Ascending aorta (tissue), 2 donors: ENCODE measurements at regions not wholly inside any gene's neighbourhood (a gene's known extent, or its start where the extent isn't known, plus 50 kb on each side); places are given as distances from the start of the nearest gene placed in this dataset.

ENCODE experiments used
- DNase-seq, 2 donors: peaks; one replicate each; pipeline ENCODE4 v3.0.0-alpha.2; 2019; ENCODE audit warnings: low spot score in 2 of 2
- H3K27ac ChIP-seq, 2 donors: fragments of 200-600 bp; sonication (generic); one replicate each; pipeline ENCODE4 v1.5.1; 2016 to 2017; ENCODE audit warnings: mild to moderate bottlenecking in 1 of 2
- H3K27me3 ChIP-seq: fragments of 200-600 bp; sonication (generic); one replicate; pipeline ENCODE4 v1.5.1; 2017
- H3K36me3 ChIP-seq, 2 donors: fragments of 200-600 bp; sonication (generic); one replicate each; pipeline ENCODE4 v1.5.1; 2016
- H3K4me1 ChIP-seq, 2 donors: fragments of 200-600 bp; sonication (generic); one replicate each; pipeline ENCODE4 v1.5.1; 2016 to 2017; ENCODE audit warnings: mild to moderate bottlenecking in 1 of 2
- H3K4me3 ChIP-seq, 2 donors: fragments of 200-600 bp; sonication (generic); one replicate each; pipeline ENCODE4 v1.5.1; 2016 to 2017; ENCODE audit warnings: mild to moderate bottlenecking in 1 of 2
- H3K9me3 ChIP-seq, 2 donors: fragments of 200-600 bp; sonication (generic); one replicate each; pipeline ENCODE4 v1.5.1; 2016
- CTCF ChIP-seq, 3 experiments: fragments of 200-600 bp in 2 of 3; fragments of 450-650 bp in 1 of 3; sonication (generic) in 2 of 3; IDR thresholded peaks; one replicate each; pipeline ENCODE4 v1.5.1; 2016 to 2019; ENCODE audit warnings: antibody characterized with exemption in 3 of 3, mild to moderate bottlenecking in 1 of 3, moderate library complexity in 1 of 3
- intact Hi-C: fragments of 100-400 bp; cut with DNase I; formaldehyde crosslinking; loops from one replicate; pipeline ENCODE4 v1.15.1; 2023

DNA sequence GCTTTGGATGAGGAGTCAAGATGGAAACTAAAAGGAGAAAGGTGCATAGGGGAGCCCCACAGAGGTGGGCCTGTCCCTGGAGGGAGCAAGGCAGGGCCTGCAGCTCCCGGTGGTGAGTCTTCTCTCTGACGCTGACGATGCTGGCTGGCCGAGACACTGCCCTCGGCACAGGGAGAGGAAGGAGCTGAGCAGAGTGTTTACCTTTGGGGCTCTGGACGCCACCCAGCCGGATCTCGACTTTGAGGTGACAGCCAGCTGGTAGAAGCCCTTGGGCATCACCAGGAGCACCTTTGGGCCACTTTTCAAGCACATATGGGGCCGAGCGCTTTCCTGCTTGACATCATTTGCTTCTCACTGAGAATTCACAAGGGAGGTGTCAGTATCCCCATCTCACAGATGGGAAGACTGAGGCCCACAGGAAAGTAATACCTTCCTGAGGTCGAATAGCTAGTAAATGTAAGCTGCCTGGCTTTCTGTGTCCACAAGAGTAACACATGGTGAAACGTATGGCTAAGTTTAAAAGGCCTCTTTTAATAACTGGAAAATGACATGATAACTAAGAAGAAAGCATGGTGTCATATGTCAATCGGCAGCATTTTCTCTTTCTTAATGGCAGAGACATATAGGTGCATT lies 294.3 kb upstream of the TNRC6C start:
- H3K9me3 ChIP-seq: peaks cover 3 to 5% of the 10 kb centered on the region in 2 donors
- H3K36me3 ChIP-seq: no peaks in the 10 kb centered on the region
- no peak overlapping the region for H3K27ac ChIP-seq
- H3K4me1 ChIP-seq: no peaks in the 10 kb centered on the region
- no peak overlapping the region for H3K4me3 ChIP-seq
- no peak for DNase-seq
- H3K27me3 ChIP-seq: no peaks in the 10 kb centered on the region
- intact Hi-C loops: no loop called here
- no peak for TF ChIP-seq CTCF (IDR thresholded peaks at IDR 0.05)

- TF ChIP-seq CTCF (IDR thresholded peaks at IDR 0.05): no peak
- Histone ChIP-seq H3K27me3 (no peaks in the 10 kb centered on the region), H3K36me3 (no peaks in the 10 kb centered on the region), H3K4me3 (no peak overlapping the region), H3K9me3 (peaks cover 3 to 5% of the 10 kb centered on the region in 2 donors), H3K4me1 (no peaks in the 10 kb centered on the region), H3K27ac (no peak overlapping the region)
- no peak for DNase-seq
- intact Hi-C loops: no loop called here
Measured at GRCh38 chr17:77665833-77666232, 292.7 kb upstream of the TNRC6C start.

DNA sequence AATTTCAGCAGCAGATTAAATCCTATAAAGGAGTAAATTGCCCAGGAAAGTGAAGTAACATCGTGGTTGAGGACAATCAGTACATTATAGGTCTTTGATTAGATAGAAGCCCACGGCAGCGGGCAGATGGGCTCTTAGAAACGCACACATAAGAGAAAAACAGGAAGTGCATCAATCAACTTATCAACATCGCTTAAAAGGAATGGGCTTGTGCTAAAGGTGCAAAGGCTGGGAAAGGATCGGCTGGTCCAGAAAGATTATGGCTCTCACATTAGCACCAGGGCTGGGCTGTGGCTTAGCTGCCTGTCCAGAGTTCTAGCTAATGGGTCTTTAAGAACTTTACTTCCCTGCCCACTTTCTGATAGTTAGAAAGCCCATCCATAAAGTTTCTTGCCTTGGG lies 292.0 kb upstream of the TNRC6C start:
- Histone ChIP-seq H3K36me3 (no peaks in the 10 kb centered on the region), H3K9me3 (peaks cover 3 to 5% of the 10 kb centered on the region in 2 donors), H3K4me1 (no peaks in the 10 kb centered on the region), H3K27ac (no peak overlapping the region), H3K27me3 (no peaks in the 10 kb centered on the region), H3K4me3 (no peak overlapping the region)
- no peak for TF ChIP-seq CTCF (IDR thresholded peaks at IDR 0.05)
- DNase-seq: no peak
- intact Hi-C loops: no loop called here

GRCh38 chr17:77666881-77667395 lies 291.6 kb upstream of the TNRC6C start:
- no peak overlapping the region for H3K4me3 ChIP-seq
- TF ChIP-seq CTCF (IDR thresholded peaks at IDR 0.05): no peak
- H3K4me1 ChIP-seq: no peaks in the 10 kb centered on the region
- H3K27me3 ChIP-seq: no peaks in the 10 kb centered on the region
- no peaks in the 10 kb centered on the region for H3K36me3 ChIP-seq
- no peak for DNase-seq
- intact Hi-C loops: no loop called here
- H3K27ac ChIP-seq: no peak overlapping the region
- H3K9me3 ChIP-seq: peaks cover 3 to 5% of the 10 kb centered on the region in 2 donors

- Histone ChIP-seq H3K27ac (no peak overlapping the region), H3K4me3 (no peak overlapping the region), H3K36me3 (no peaks in the 10 kb centered on the region), H3K9me3 (peaks cover 3 to 5% of the 10 kb centered on the region in 2 donors), H3K4me1 (no peaks in the 10 kb centered on the region), H3K27me3 (no peaks in the 10 kb centered on the region)
- intact Hi-C loops: no loop called here
- no peak for TF ChIP-seq CTCF (IDR thresholded peaks at IDR 0.05)
- no peak for DNase-seq
Measured at GRCh38 chr17:77667478-77667877, 291.0 kb upstream of the TNRC6C start.
